GM23338 (cell line): ENCODE measurements at regions not wholly inside any gene's neighbourhood (a gene's known extent, or its start where the extent isn't known, plus 50 kb on each side); places are given as distances from the start of the nearest gene placed in this dataset.

ENCODE experiments used
- ATAC-seq: fragments of 200-7000 bp; cut with Tn5 transposase; 3 replicates; pipeline ENCODE4 v1.9.1; 2020
- DNase-seq: peaks from one replicate; pipeline ENCODE4 v3.0.0-alpha.2; 2015; ENCODE audit warnings: low spot score
- H2AFZ ChIP-seq: fragments of 200-600 bp; sonication (generic); 2 replicates; pipeline ENCODE4 v1.8.0; 2016; ENCODE audit warnings: antibody characterized with exemption, mild to moderate bottlenecking, moderate library complexity
- H3F3A ChIP-seq: fragments of 200-600 bp; sonication (generic); replicated peaks from 2 replicates; pipeline ENCODE4 v1.8.0; 2017; ENCODE audit warnings: antibody characterized with exemption, mixed run types, low read depth
- H3K27ac ChIP-seq: fragments of 200-600 bp; sonication (generic); 2 replicates; pipeline ENCODE4 v1.6.1; 2016; ENCODE audit warnings: low read depth
- H3K27me3 ChIP-seq: fragments of 200-600 bp; sonication (generic); 2 replicates; pipeline ENCODE4 v1.8.0; 2016; ENCODE audit warnings: mild to moderate bottlenecking, mixed run types, moderate library complexity; ENCODE audit not compliant: insufficient read depth
- H3K36me3 ChIP-seq: fragments of 200-600 bp; sonication (generic); 2 replicates; pipeline ENCODE4 v1.8.0; 2016; ENCODE audit warnings: mild to moderate bottlenecking; ENCODE audit not compliant: insufficient read depth
- H3K4me1 ChIP-seq: fragments of 200-600 bp; sonication (generic); 2 replicates; pipeline ENCODE4 v1.8.0; 2016; ENCODE audit warnings: mild to moderate bottlenecking, moderate library complexity; ENCODE audit not compliant: insufficient read depth
- H3K4me2 ChIP-seq: fragments of 200-600 bp; sonication (generic); 2 replicates; pipeline ENCODE4 v1.7.1; 2017; ENCODE audit warnings: mixed run types
- H3K4me3 ChIP-seq: fragments of 200-600 bp; sonication (generic); 2 replicates; pipeline ENCODE4 v1.6.1; 2016; ENCODE audit warnings: mixed run types
- H3K79me2 ChIP-seq: fragments of 200-600 bp; sonication (generic); replicated peaks from 2 replicates; pipeline ENCODE4 v1.8.0; 2017; ENCODE audit warnings: mild to moderate bottlenecking; ENCODE audit not compliant: insufficient read depth
- H3K9me2 ChIP-seq: fragments of 200-600 bp; sonication (generic); 2 replicates; pipeline ENCODE4 v1.8.0; 2017; ENCODE audit not compliant: insufficient read depth
- H4K20me1 ChIP-seq: fragments of 200-600 bp; sonication (generic); replicated peaks from 2 replicates; pipeline ENCODE4 v1.8.0; 2017; ENCODE audit warnings: mild to moderate bottlenecking; ENCODE audit not compliant: insufficient read depth
- H3K27ac Mint-ChIP-seq: 2 replicates; pipeline ENCODE4 v1.8.0; 2020; ENCODE audit warnings: inconsistent platforms, mild to moderate bottlenecking, moderate library complexity, mixed read lengths
- H3K27me3 Mint-ChIP-seq: 3 replicates; pipeline ENCODE4 v1.8.0; 2022; ENCODE audit warnings: low read depth, mild to moderate bottlenecking, moderate library complexity, mixed read lengths, inconsistent platforms; ENCODE audit not compliant: insufficient read depth, poor library complexity
- H3K36me3 Mint-ChIP-seq: 3 replicates; pipeline ENCODE4 v1.8.0; 2021; ENCODE audit warnings: low read depth, mild to moderate bottlenecking, inconsistent platforms, moderate library complexity, mixed read lengths
- H3K4me1 Mint-ChIP-seq: 3 replicates; pipeline ENCODE4 v1.8.0; 2020; ENCODE audit warnings: mild to moderate bottlenecking, inconsistent platforms, mixed read lengths
- H3K4me3 Mint-ChIP-seq: 3 replicates; pipeline ENCODE4 v1.8.0; 2021; ENCODE audit warnings: moderate library complexity, mild to moderate bottlenecking, inconsistent platforms, mixed read lengths
- H3K9me3 Mint-ChIP-seq: 3 replicates; pipeline ENCODE4 v1.8.0; 2020; ENCODE audit warnings: moderate library complexity, mild to moderate bottlenecking, inconsistent platforms, mixed read lengths
- CREB1 ChIP-seq: fragments of 250-450 bp; sonication (Bioruptor Pico); IDR thresholded peaks from 2 replicates; pipeline ENCODE4 v1.5.0; 2020; ENCODE audit warnings: low read depth, mild to moderate bottlenecking, moderate library complexity
- EZH2 ChIP-seq: fragments of 200-600 bp; sonication (generic); IDR thresholded peaks from one replicate; pipeline ENCODE4 v1.8.0; 2017; ENCODE audit warnings: antibody characterized with exemption, mild to moderate bottlenecking, low read depth; ENCODE audit not compliant: unreplicated experiment
- NANOG ChIP-seq: IDR thresholded peaks from 2 replicates; pipeline ENCODE4 v1.6.1; 2016; ENCODE audit warnings: antibody characterized with exemption, borderline replicate concordance
- POLR2AphosphoS5 ChIP-seq: IDR thresholded peaks from 2 replicates; pipeline ENCODE4 v1.6.1; 2016; ENCODE audit warnings: antibody characterized with exemption, low read depth
- STAT1 ChIP-seq: IDR thresholded peaks from one replicate; pipeline ENCODE4 v1.6.1; 2016; ENCODE audit warnings: antibody characterized with exemption; ENCODE audit not compliant: unreplicated experiment
- ZNF114 ChIP-seq: fragments of 250-450 bp; sonication (Bioruptor Pico); IDR thresholded peaks from 2 replicates; pipeline ENCODE4 v1.5.0; 2020; ENCODE audit warnings: mild to moderate bottlenecking, moderate library complexity
- ZNF331 ChIP-seq: fragments of 250-450 bp; sonication (Bioruptor Pico); IDR thresholded peaks from 2 replicates; pipeline ENCODE4 v1.5.0; 2020; ENCODE audit warnings: low read depth, mild to moderate bottlenecking, moderate library complexity
- TF ChIP-seq, protein P1 (sequence below), 2 experiments: fragments of 200-600 bp in 1 of 2; sonication (generic) in 1 of 2; conservative IDR thresholded peaks; 2 replicates each; pipeline versions ENCODE4 v1.5.1 to v1.6.1; 2016 to 2017; ENCODE audit warnings: antibody characterized with exemption in 2 of 2, low read depth in 2 of 2, mild to moderate bottlenecking in 2 of 2, moderate library complexity in 1 of 2
- TF ChIP-seq, protein P2 (sequence below): fragments of 250-450 bp; sonication (Bioruptor Pico); IDR thresholded peaks from 2 replicates; pipeline ENCODE4 v1.5.0; 2020; ENCODE audit warnings: mild to moderate bottlenecking, moderate library complexity

DNA sequence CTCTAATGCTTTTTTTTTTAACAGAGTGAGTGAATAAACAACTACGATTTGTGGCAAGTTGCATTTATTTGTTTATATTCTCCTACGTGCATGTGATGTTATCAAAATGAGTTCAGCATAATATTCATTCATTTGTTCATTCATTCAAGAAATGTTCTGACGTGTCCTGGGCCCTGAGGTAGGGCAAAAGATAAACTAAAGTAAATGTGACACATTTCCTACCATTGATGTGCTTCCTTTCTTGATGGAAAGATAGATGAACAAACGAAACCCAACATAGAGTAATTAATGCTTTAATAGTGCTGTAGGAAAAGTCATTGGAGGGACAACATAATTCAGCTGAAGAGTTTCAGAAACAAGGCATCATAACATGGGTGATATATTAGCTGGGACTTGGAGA lies 261.5 kb upstream of the KCNMB2 start:
- ATAC-seq: no peak
- peaks cover 4% of the 10 kb centered on the region for H3K9me3 Mint-ChIP-seq
- no peak for DNase-seq
- no peak overlapping the region for H2AFZ ChIP-seq
- H3F3A ChIP-seq: no peaks in the 10 kb centered on the region
- no peak overlapping the region for H3K4me3 Mint-ChIP-seq
- H3K36me3 ChIP-seq: no peaks in the 10 kb centered on the region
- H4K20me1 ChIP-seq: no peaks in the 10 kb centered on the region
- peaks cover 4% of the 10 kb centered on the region; the same call in 2 of the 3 replicates for H3K36me3 Mint-ChIP-seq
- no peak overlapping the region for H3K27ac ChIP-seq
- no peaks in the 10 kb centered on the region for H3K79me2 ChIP-seq
- H3K4me2 ChIP-seq: no peak overlapping the region
- H3K4me3 ChIP-seq: no peak overlapping the region
- no peak for TF ChIP-seq POLR2AphosphoS5
- TF ChIP-seq, protein P1, sequence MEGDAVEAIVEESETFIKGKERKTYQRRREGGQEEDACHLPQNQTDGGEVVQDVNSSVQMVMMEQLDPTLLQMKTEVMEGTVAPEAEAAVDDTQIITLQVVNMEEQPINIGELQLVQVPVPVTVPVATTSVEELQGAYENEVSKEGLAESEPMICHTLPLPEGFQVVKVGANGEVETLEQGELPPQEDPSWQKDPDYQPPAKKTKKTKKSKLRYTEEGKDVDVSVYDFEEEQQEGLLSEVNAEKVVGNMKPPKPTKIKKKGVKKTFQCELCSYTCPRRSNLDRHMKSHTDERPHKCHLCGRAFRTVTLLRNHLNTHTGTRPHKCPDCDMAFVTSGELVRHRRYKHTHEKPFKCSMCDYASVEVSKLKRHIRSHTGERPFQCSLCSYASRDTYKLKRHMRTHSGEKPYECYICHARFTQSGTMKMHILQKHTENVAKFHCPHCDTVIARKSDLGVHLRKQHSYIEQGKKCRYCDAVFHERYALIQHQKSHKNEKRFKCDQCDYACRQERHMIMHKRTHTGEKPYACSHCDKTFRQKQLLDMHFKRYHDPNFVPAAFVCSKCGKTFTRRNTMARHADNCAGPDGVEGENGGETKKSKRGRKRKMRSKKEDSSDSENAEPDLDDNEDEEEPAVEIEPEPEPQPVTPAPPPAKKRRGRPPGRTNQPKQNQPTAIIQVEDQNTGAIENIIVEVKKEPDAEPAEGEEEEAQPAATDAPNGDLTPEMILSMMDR (conservative IDR thresholded peaks at IDR 0.05; ENCODE audit: low read depth in 2 of 2): no peak
- H3K9me2 ChIP-seq: 0 out of 2 replicates have a peak, but pooled peaks cover 3% of the 10 kb centered on the region
- H3K4me1 Mint-ChIP-seq: no peaks in the 10 kb centered on the region
- H3K4me1 ChIP-seq: no peaks in the 10 kb centered on the region
- no peaks in the 10 kb centered on the region for H3K27me3 Mint-ChIP-seq
- no peak overlapping the region for H3K27ac Mint-ChIP-seq
- H3K27me3 ChIP-seq: no peaks in the 10 kb centered on the region

DNA sequence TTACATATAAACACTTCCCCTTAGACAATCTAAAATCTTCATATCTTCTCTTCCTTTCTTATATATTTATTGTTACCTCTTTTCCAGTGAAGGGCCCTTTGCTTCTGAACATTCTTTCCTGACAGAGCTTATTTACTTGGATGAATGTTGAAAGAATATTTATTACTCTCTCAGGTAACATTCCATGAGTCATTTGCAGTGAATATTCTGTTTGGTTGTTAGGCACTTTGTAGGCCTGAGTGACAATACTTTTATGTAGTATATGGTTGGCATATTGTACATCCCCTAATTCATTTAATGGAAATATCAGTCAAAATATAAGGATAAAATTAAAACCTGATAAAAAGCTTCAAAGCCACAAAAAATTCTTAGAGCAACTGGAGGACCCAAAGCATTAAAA lies 260.9 kb upstream of the KCNMB2 start:
- no peaks in the 10 kb centered on the region for H3K36me3 ChIP-seq
- Mint-ChIP-seq H3K4me1 (no peaks in the 10 kb centered on the region), H3K36me3 (peaks cover 5% of the 10 kb centered on the region; the same call in 2 of the 3 replicates), H3K4me3 (no peak overlapping the region), H3K9me3 (peaks cover 8% of the 10 kb centered on the region), H3K27me3 (no peaks in the 10 kb centered on the region), H3K27ac (no peak overlapping the region)
- H3K27me3 ChIP-seq: no peaks in the 10 kb centered on the region
- DNase-seq (no peak), ATAC-seq (no peak)
- no peaks in the 10 kb centered on the region for H3K79me2 ChIP-seq
- H4K20me1 ChIP-seq: no peaks in the 10 kb centered on the region
- H3K4me3 ChIP-seq: no peak overlapping the region
- 0 out of 2 replicates have a peak, but pooled peaks cover 3% of the 10 kb centered on the region for H3K9me2 ChIP-seq
- no peak overlapping the region for H2AFZ ChIP-seq
- no peak overlapping the region for H3K27ac ChIP-seq
- no peaks in the 10 kb centered on the region for H3K4me1 ChIP-seq
- no peaks in the 10 kb centered on the region for H3F3A ChIP-seq
- H3K4me2 ChIP-seq: no peak overlapping the region
- TF ChIP-seq STAT1 (no peak), NANOG (no peak), POLR2AphosphoS5 (no peak), ZNF331 (CRISPR knock-in tag) (no peak), EZH2 (no peak), ZNF114 (CRISPR knock-in tag) (no peak), CREB1 (CRISPR knock-in tag) (no peak)
- TF ChIP-seq, protein P1 (conservative IDR thresholded peaks at IDR 0.05; ENCODE audit: low read depth in 2 of 2): no peak
- TF ChIP-seq, protein P2, sequence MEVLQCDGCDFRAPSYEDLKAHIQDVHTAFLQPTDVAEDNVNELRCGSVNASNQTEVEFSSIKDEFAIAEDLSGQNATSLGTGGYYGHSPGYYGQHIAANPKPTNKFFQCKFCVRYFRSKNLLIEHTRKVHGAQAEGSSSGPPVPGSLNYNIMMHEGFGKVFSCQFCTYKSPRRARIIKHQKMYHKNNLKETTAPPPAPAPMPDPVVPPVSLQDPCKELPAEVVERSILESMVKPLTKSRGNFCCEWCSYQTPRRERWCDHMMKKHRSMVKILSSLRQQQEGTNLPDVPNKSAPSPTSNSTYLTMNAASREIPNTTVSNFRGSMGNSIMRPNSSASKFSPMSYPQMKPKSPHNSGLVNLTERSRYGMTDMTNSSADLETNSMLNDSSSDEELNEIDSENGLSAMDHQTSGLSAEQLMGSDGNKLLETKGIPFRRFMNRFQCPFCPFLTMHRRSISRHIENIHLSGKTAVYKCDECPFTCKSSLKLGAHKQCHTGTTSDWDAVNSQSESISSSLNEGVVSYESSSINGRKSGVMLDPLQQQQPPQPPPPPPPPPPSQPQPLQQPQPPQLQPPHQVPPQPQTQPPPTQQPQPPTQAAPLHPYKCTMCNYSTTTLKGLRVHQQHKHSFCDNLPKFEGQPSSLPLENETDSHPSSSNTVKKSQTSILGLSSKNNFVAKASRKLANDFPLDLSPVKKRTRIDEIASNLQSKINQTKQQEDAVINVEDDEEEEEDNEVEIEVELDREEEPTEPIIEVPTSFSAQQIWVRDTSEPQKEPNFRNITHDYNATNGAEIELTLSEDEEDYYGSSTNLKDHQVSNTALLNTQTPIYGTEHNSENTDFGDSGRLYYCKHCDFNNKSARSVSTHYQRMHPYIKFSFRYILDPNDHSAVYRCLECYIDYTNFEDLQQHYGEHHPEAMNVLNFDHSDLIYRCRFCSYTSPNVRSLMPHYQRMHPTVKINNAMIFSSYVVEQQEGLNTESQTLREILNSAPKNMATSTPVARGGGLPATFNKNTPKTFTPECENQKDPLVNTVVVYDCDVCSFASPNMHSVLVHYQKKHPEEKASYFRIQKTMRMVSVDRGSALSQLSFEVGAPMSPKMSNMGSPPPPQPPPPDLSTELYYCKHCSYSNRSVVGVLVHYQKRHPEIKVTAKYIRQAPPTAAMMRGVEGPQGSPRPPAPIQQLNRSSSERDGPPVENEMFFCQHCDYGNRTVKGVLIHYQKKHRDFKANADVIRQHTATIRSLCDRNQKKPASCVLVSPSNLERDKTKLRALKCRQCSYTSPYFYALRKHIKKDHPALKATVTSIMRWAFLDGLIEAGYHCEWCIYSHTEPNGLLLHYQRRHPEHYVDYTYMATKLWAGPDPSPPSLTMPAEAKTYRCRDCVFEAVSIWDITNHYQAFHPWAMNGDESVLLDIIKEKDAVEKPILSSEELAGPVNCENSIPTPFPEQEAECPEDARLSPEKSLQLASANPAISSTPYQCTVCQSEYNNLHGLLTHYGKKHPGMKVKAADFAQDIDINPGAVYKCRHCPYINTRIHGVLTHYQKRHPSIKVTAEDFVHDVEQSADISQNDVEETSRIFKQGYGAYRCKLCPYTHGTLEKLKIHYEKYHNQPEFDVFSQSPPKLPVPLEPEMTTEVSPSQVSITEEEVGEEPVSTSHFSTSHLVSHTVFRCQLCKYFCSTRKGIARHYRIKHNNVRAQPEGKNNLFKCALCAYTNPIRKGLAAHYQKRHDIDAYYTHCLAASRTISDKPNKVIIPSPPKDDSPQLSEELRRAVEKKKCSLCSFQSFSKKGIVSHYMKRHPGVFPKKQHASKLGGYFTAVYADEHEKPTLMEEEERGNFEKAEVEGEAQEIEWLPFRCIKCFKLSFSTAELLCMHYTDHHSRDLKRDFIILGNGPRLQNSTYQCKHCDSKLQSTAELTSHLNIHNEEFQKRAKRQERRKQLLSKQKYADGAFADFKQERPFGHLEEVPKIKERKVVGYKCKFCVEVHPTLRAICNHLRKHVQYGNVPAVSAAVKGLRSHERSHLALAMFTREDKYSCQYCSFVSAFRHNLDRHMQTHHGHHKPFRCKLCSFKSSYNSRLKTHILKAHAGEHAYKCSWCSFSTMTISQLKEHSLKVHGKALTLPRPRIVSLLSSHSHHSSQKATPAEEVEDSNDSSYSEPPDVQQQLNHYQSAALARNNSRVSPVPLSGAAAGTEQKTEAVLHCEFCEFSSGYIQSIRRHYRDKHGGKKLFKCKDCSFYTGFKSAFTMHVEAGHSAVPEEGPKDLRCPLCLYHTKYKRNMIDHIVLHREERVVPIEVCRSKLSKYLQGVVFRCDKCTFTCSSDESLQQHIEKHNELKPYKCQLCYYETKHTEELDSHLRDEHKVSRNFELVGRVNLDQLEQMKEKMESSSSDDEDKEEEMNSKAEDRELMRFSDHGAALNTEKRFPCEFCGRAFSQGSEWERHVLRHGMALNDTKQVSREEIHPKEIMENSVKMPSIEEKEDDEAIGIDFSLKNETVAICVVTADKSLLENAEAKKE (CRISPR knock-in tag): no peak
